ENCODE measurements at regions not wholly inside any gene's neighbourhood (a gene's known extent, or its start where the extent isn't known, plus 50 kb on each side); places are given as distances from the start of the nearest gene placed in this dataset.

DNA sequence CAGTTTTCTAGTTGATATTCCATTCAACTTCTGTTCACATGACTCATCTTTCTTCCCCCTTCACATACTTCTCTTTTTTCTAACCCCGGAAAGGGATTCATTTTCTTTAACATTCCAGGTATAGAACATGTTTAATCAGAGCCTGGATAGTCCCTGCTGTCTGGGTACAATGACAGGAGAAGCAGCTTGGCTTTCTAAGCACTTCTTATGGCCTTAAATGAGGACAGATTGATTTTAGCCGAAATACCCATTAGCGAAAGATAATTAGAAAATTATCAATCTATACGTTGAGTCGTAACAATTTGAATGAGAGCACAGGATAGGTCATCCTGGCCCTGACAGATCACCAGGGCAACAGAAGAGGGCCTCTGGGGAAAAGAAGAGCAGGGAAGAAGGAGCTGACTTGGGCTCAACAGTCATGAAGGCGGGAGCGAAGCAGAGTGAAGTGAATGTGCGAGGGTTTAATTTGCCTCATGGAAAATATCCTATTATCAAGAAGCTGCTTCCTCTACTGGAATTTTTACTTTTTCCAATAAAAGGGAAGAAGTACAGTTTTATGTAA lies 62.2 kb downstream of the PPP1R2C start:
- no peaks in the 10 kb centered on the region for H3K79me2 ChIP-seq (ENCODE audit: control insufficient read depth, insufficient read depth, low read length)
- no peak overlapping the region for H2AFZ ChIP-seq (ENCODE audit: control insufficient read depth, low read length)
- no peak overlapping the region for H3K9ac ChIP-seq (ENCODE audit: control insufficient read depth, extremely low read depth, insufficient read depth, low read length)
- H3K27ac ChIP-seq (ENCODE audit: control insufficient read depth, insufficient read depth, low read length), result no peak overlapping the region
- TF ChIP-seq CTCF (optimal IDR thresholded peaks at IDR 0.05 in 1 of 3, IDR thresholded peaks at IDR 0.05 in 1 of 3, conservative IDR thresholded peaks at IDR 0.05 in 1 of 3; ENCODE audit: extremely low read depth in 1 of 3, insufficient read depth in 2 of 3, low read length in 3 of 3) (no peak), EZH2 (IDR thresholded peaks at IDR 0.05; ENCODE audit: low read length) (no peak)
- H3K9me1 ChIP-seq (ENCODE audit: control insufficient read depth, extremely low read depth, insufficient read depth, low read length), result no peaks in the 10 kb centered on the region
- H4K20me1 ChIP-seq (ENCODE audit: control insufficient read depth, extremely low read depth, insufficient read depth, low read length), result no peaks in the 10 kb centered on the region
- H3K4me2 ChIP-seq (ENCODE audit: control insufficient read depth, extremely low read depth, insufficient read depth, low read depth, low read length), result no peak overlapping the region
- dilution Hi-C loops (cut with MboI; ENCODE audit: extremely low pct_ligation_motif_present, low sequenced_read_pairs), result no loop called here
- no peaks in the 10 kb centered on the region for H3K27me3 ChIP-seq (ENCODE audit: control insufficient read depth, extremely low read depth, insufficient read depth, low read length)
- H3K4me1 ChIP-seq (ENCODE audit: control insufficient read depth, extremely low read depth, insufficient read depth, low read length), result no peaks in the 10 kb centered on the region
- DNase-seq (ENCODE audit: low read depth, low spot score), result no peak
- no peak overlapping the region for H3K4me3 ChIP-seq (ENCODE audit: control insufficient read depth in 2 of 3, extremely low read depth in 1 of 3, insufficient read depth in 2 of 3, low read depth in 1 of 3, low read length in 3 of 3)
- no peak for FAIRE-seq
- H3K36me3 ChIP-seq (ENCODE audit: control insufficient read depth in 2 of 2, extremely low read depth in 1 of 2, insufficient read depth in 2 of 2, low read length in 2 of 2), result no peaks in the 10 kb centered on the region
- H3K9me3 ChIP-seq (ENCODE audit: control insufficient read depth, low read depth, low read length), result no peaks in the 10 kb centered on the region

GRCh38 chrX:42714981-42715700 lies 62.8 kb downstream of the PPP1R2C start:
- no peaks in the 10 kb centered on the region for H3K9me1 ChIP-seq (ENCODE audit: control insufficient read depth, extremely low read depth, insufficient read depth, low read length)
- H4K20me1 ChIP-seq (ENCODE audit: control insufficient read depth, extremely low read depth, insufficient read depth, low read length), result no peaks in the 10 kb centered on the region
- no peaks in the 10 kb centered on the region for H3K27me3 ChIP-seq (ENCODE audit: control insufficient read depth, extremely low read depth, insufficient read depth, low read length)
- DNase-seq (ENCODE audit: low read depth, low spot score) (no peak), FAIRE-seq (peak; percentile 67)
- dilution Hi-C loops (cut with MboI; ENCODE audit: extremely low pct_ligation_motif_present, low sequenced_read_pairs), result no loop called here
- H3K79me2 ChIP-seq (ENCODE audit: control insufficient read depth, insufficient read depth, low read length), result no peaks in the 10 kb centered on the region
- H3K27ac ChIP-seq (ENCODE audit: control insufficient read depth, insufficient read depth, low read length), result no peak overlapping the region
- H3K36me3 ChIP-seq (ENCODE audit: control insufficient read depth in 2 of 2, extremely low read depth in 1 of 2, insufficient read depth in 2 of 2, low read length in 2 of 2), result no peaks in the 10 kb centered on the region
- no peak overlapping the region for H3K4me2 ChIP-seq (ENCODE audit: control insufficient read depth, extremely low read depth, insufficient read depth, low read depth, low read length)
- H3K4me1 ChIP-seq (ENCODE audit: control insufficient read depth, extremely low read depth, insufficient read depth, low read length), result no peaks in the 10 kb centered on the region
- peak overlapping the region; percentile 17 for H2AFZ ChIP-seq (ENCODE audit: control insufficient read depth, low read length)
- no peak overlapping the region for H3K4me3 ChIP-seq (ENCODE audit: control insufficient read depth in 2 of 3, extremely low read depth in 1 of 3, insufficient read depth in 2 of 3, low read depth in 1 of 3, low read length in 3 of 3)
- no peak overlapping the region for H3K9ac ChIP-seq (ENCODE audit: control insufficient read depth, extremely low read depth, insufficient read depth, low read length)
- no peaks in the 10 kb centered on the region for H3K9me3 ChIP-seq (ENCODE audit: control insufficient read depth, low read depth, low read length)
- TF ChIP-seq EZH2 (IDR thresholded peaks at IDR 0.05; ENCODE audit: low read length) (no peak), CTCF (optimal IDR thresholded peaks at IDR 0.05 in 1 of 3, IDR thresholded peaks at IDR 0.05 in 1 of 3, conservative IDR thresholded peaks at IDR 0.05 in 1 of 3; ENCODE audit: extremely low read depth in 1 of 3, insufficient read depth in 2 of 3, low read length in 3 of 3) (peak; percentile 76 to 90 (median 79))

Data from keratinocyte (primary cell).